Small intestine (tissue), 7 donors: ENCODE measurements at regions not wholly inside any gene's neighbourhood (a gene's known extent, or its start where the extent isn't known, plus 50 kb on each side); places are given as distances from the start of the nearest gene placed in this dataset.

ENCODE experiments used
- DNase-seq, 2 donors: peaks; one replicate each; pipeline versions ENCODE4 v3.0.0 to v3.0.0-alpha.2; 2013
- FAIRE-seq: peaks from 2 replicates; lab custom pipeline; 2012; peaks lifted over from hg19 to GRCh38; lab: Jason Lieb, UNC
- H3K27ac ChIP-seq, 3 donors: one replicate each; pipeline ENCODE4 v1.5.1; 2013; ENCODE audit warnings: low read length in 2 of 3, mild to moderate bottlenecking in 2 of 3, control low read depth in 1 of 3, inconsistent platforms in 1 of 3, low read depth in 1 of 3, moderate library complexity in 1 of 3
- H3K27me3 ChIP-seq, 3 donors: one replicate each; pipeline ENCODE4 v1.6.1; 2013; ENCODE audit warnings: low read length in 3 of 3, inconsistent platforms in 1 of 3; ENCODE audit not compliant: control insufficient read depth in 3 of 3, insufficient read depth in 3 of 3
- H3K36me3 ChIP-seq, 3 donors: one replicate each; pipeline ENCODE4 v1.6.1; 2013; ENCODE audit warnings: low read length in 3 of 3, inconsistent platforms in 1 of 3, low read depth in 1 of 3, mild to moderate bottlenecking in 1 of 3, moderate library complexity in 1 of 3; ENCODE audit not compliant: control insufficient read depth in 3 of 3, insufficient read depth in 2 of 3
- H3K4me1 ChIP-seq, 3 donors: one replicate each; pipeline ENCODE4 v1.6.1; 2013; ENCODE audit warnings: low read length in 2 of 3, inconsistent platforms in 1 of 3, low read depth in 1 of 3, mild to moderate bottlenecking in 1 of 3, moderate library complexity in 1 of 3; ENCODE audit not compliant: control insufficient read depth in 3 of 3, insufficient read depth in 2 of 3
- H3K4me3 ChIP-seq, 3 donors: one replicate each; pipeline ENCODE4 v1.5.1; 2013; ENCODE audit warnings: low read length in 3 of 3, control low read depth in 1 of 3, inconsistent platforms in 1 of 3, low read depth in 1 of 3, mild to moderate bottlenecking in 1 of 3, moderate library complexity in 1 of 3
- H3K9me3 ChIP-seq, 2 donors: one replicate each; pipeline ENCODE4 v1.6.1; 2013; ENCODE audit warnings: low read depth in 1 of 2, low read length in 1 of 2; ENCODE audit not compliant: control insufficient read depth in 2 of 2, insufficient read depth in 1 of 2
- WGBS, 3 donors: extraction: QIAGEN DNeasy Blood & Tissue Kit; methylation state at CpG; one replicate each; pipeline ENCODE4 v1.1.7; 2013; 5-methylcytosine and 5-hydroxymethylcytosine counted together
- donor health status: healthy with polysubstance abuse.
- donor health status: control.
- donor health status: control.
- donor health status: Bipolar disorder and iron deficiency.
- donor health status: healthy.

- DNase-seq = no peak
- Histone ChIP-seq H3K36me3 (no peaks in the 10 kb centered on the region), H3K27me3 (no peaks in the 10 kb centered on the region), H3K4me3 (no peak overlapping the region), H3K4me1 (peaks cover 4 to 30% (median 16%) of the 10 kb centered on the region in 3 donors), H3K27ac (peak overlapping the region in 2 of 3 donors; percentile 14 to 52), H3K9me3 (no peaks in the 10 kb centered on the region)
- no peak for FAIRE-seq
- WGBS, 3 donors = 16 to 62% (median 33%) methylated on average over 2 of the region's 2 CpGs
Observed at GRCh38 chr2:203585516-203585915, 50.4 kb upstream of the RAPH1 start.

GRCh38 chr2:203586206-203586605, 51.1 kb upstream of the RAPH1 start:
- H3K36me3 ChIP-seq = no peaks in the 10 kb centered on the region
- H3K4me1 ChIP-seq = peaks cover 4 to 30% (median 16%) of the 10 kb centered on the region in 3 donors
- H3K9me3 ChIP-seq = no peaks in the 10 kb centered on the region
- no peak overlapping the region for H3K4me3 ChIP-seq
- no peak overlapping the region for H3K27ac ChIP-seq
- 69 to 79% (median 76%) methylated on average over 6 of the region's 6 CpGs for WGBS, 3 donors
- H3K27me3 ChIP-seq = no peaks in the 10 kb centered on the region
- FAIRE-seq (no peak), DNase-seq (no peak)

- Histone ChIP-seq H3K4me3 (no peak overlapping the region), H3K9me3 (no peaks in the 10 kb centered on the region), H3K27ac (no peak overlapping the region), H3K27me3 (no peaks in the 10 kb centered on the region), H3K36me3 (no peaks in the 10 kb centered on the region), H3K4me1 (peaks cover 4 to 30% (median 16%) of the 10 kb centered on the region in 3 donors)
- no peak for DNase-seq
- no peak for FAIRE-seq
- 84 to 88% (median 87%) methylated on average over 4 of the region's 4 CpGs for WGBS, 3 donors
Observed at GRCh38 chr2:203586696-203587095, 51.6 kb upstream of the RAPH1 start.

GRCh38 chr2:203590496-203590895, 55.4 kb upstream of the RAPH1 start:
- Histone ChIP-seq H3K4me3 (no peak overlapping the region), H3K9me3 (no peaks in the 10 kb centered on the region), H3K27me3 (no peaks in the 10 kb centered on the region), H3K36me3 (no peaks in the 10 kb centered on the region), H3K4me1 (peaks cover 0 to 4% (median 2%) of the 10 kb centered on the region in 3 donors), H3K27ac (no peak overlapping the region)
- no peak for FAIRE-seq
- DNase-seq = no peak
- WGBS, 3 donors = 45 to 84% (median 71%) methylated on average over 2 of the region's 2 CpGs

- FAIRE-seq = no peak
- H3K36me3 ChIP-seq = no peaks in the 10 kb centered on the region
Observed at GRCh38 chr2:203591642-203592041, 56.5 kb upstream of the RAPH1 start.

GRCh38 chr2:203592470-203592869, 57.4 kb upstream of the RAPH1 start:
- FAIRE-seq = no peak
- WGBS, 3 donors = 65 to 81% (median 78%) methylated on average over 2 of the region's 2 CpGs
- Histone ChIP-seq H3K4me1 (no peaks in the 10 kb centered on the region), H3K27ac (no peak overlapping the region), H3K4me3 (no peak overlapping the region), H3K27me3 (no peaks in the 10 kb centered on the region), H3K9me3 (no peaks in the 10 kb centered on the region), H3K36me3 (no peaks in the 10 kb centered on the region)
- DNase-seq = no peak

More at GRCh38 chr2:203591642-203592041, 56.5 kb upstream of the RAPH1 start:
- DNase-seq = no peak
- Histone ChIP-seq H3K9me3 (no peaks in the 10 kb centered on the region), H3K4me3 (no peak overlapping the region), H3K27me3 (no peaks in the 10 kb centered on the region), H3K27ac (no peak overlapping the region), H3K4me1 (no peaks in the 10 kb centered on the region)

- Histone ChIP-seq H3K4me1 (no peaks in the 10 kb centered on the region), H3K27me3 (no peaks in the 10 kb centered on the region), H3K27ac (no peak overlapping the region), H3K9me3 (no peaks in the 10 kb centered on the region), H3K36me3 (no peaks in the 10 kb centered on the region), H3K4me3 (no peak overlapping the region)
- FAIRE-seq = no peak
- no peak for DNase-seq
Observed at GRCh38 chr2:203594541-203594940, 59.4 kb upstream of the RAPH1 start.

- no peak overlapping the region for H3K4me3 ChIP-seq
- no peak for DNase-seq
- H3K27me3 ChIP-seq = peaks cover 0 to 3% (median 0%) of the 10 kb centered on the region in 3 donors
- WGBS, 3 donors = 61 to 75% (median 64%) methylated on average over 5 of the region's 5 CpGs
- H3K9me3 ChIP-seq = no peaks in the 10 kb centered on the region
- H3K27ac ChIP-seq = no peak overlapping the region
- H3K36me3 ChIP-seq = no peaks in the 10 kb centered on the region
- no peaks in the 10 kb centered on the region for H3K4me1 ChIP-seq
- no peak for FAIRE-seq
Observed at GRCh38 chr2:203596183-203596582, 61.1 kb upstream of the RAPH1 start.

GRCh38 chr2:203599509-203599908, 64.4 kb upstream of the RAPH1 start:
- DNase-seq (no peak), FAIRE-seq (no peak)
- 77 to 91% (median 84%) methylated on average over 4 of the region's 4 CpGs for WGBS, 3 donors
- H3K4me3 ChIP-seq = no peak overlapping the region
- H3K27ac ChIP-seq = no peak overlapping the region
- H3K27me3 ChIP-seq = peaks cover 0 to 3% (median 0%) of the 10 kb centered on the region in 3 donors
- no peaks in the 10 kb centered on the region for H3K9me3 ChIP-seq
- no peaks in the 10 kb centered on the region for H3K4me1 ChIP-seq
- H3K36me3 ChIP-seq = no peaks in the 10 kb centered on the region
